ENCODE measurements at regions not wholly inside any gene's neighbourhood (a gene's known extent, or its start where the extent isn't known, plus 50 kb on each side); places are given as distances from the start of the nearest gene placed in this dataset.

GRCh38 chr2:48148841-48149430, 165.5 kb upstream of the FOXN2 start (continued):
- TF ChIP-seq FUS (optimal IDR thresholded peaks at IDR 0.05; ENCODE audit: low read depth, low read length) (no peak), DACH1 (IDR thresholded peaks at IDR 0.05; ENCODE audit: partially characterized antibody) (peak; percentile 80), RBM34 (IDR thresholded peaks at IDR 0.05; ENCODE audit: borderline replicate concordance, insufficient read depth, low read length) (no peak), LCOR (CRISPR knock-in tag; IDR thresholded peaks at IDR 0.05) (peak; percentile 57; the same call in 1 of the 2 replicates), PBX2 (CRISPR knock-in tag; IDR thresholded peaks at IDR 0.05; ENCODE audit: low read depth) (no peak), PBX2 (tag; conservative IDR thresholded peaks at IDR 0.05; ENCODE audit: low read depth) (0 out of 2 replicates have a peak, but pooled peaks have one; percentile 23), USF2 (CRISPR knock-in tag; IDR thresholded peaks at IDR 0.05) (no peak), CTBP1 (IDR thresholded peaks at IDR 0.05; ENCODE audit: borderline replicate concordance) (peak; percentile 83; the same call in 1 of the 2 replicates), ARID3A (IDR thresholded peaks at IDR 0.05; ENCODE audit: borderline replicate concordance, low read depth, low read length) (peak; percentile 74; the same call in 1 of the 2 replicates), NR2C2 (CRISPR knock-in tag; IDR thresholded peaks at IDR 0.05) (no peak), NR2C2 (tag; IDR thresholded peaks at IDR 0.05) (no peak), ZBTB12 (CRISPR knock-in tag; IDR thresholded peaks at IDR 0.05) (no peak), SMARCA5 (IDR thresholded peaks at IDR 0.05) (no peak), SMARCC2 (IDR thresholded peaks at IDR 0.05; ENCODE audit: low read depth) (no peak), ARID3B (CRISPR knock-in tag; IDR thresholded peaks at IDR 0.05; ENCODE audit: borderline replicate concordance) (no peak), MEIS2 (IDR thresholded peaks at IDR 0.05; ENCODE audit: partially characterized antibody) (peak; percentile 40), ARID1B (IDR thresholded peaks at IDR 0.05) (peak; percentile 89), ZNF766 (CRISPR knock-in tag; conservative IDR thresholded peaks at IDR 0.05) (peak; percentile 65; the same call in 1 of the 2 replicates), MTA3 (IDR thresholded peaks at IDR 0.05; ENCODE audit: borderline replicate concordance) (0 out of 2 replicates have a peak, but pooled peaks have one; percentile 29), ZNF3 (CRISPR knock-in tag; IDR thresholded peaks at IDR 0.05) (no peak), FOXP1 (CRISPR knock-in tag; IDR thresholded peaks at IDR 0.05) (no peak)

All from K562 (cell line).